IMR-90 (cell line): ENCODE measurements at regions not wholly inside any gene's neighbourhood (a gene's known extent, or its start where the extent isn't known, plus 50 kb on each side); places are given as distances from the start of the nearest gene placed in this dataset.

Experiments used
- ATAC-seq: fragments of 200-7000 bp; cut with Tn5 transposase; 2 replicates; pipeline ENCODE4 v1.9.1; 2020; ENCODE audit warnings: low read depth, mild to moderate bottlenecking, moderate library complexity
- BruUV-seq: library from RNA; stranded (reverse); fragments of 400-500 nt; replicated peaks from 2 replicates; lab custom pipeline; 2021; lab: Mats Ljungman, UMichigan
- CTCF ChIA-PET: fragments of 300-600 bp; formaldehyde crosslinking; extraction: SDS; loops from one replicate; lab custom pipeline; 2021; ENCODE audit warnings: antibody characterized with exemption; lab: Yijun Ruan, JAX
- POLR2A ChIA-PET: fragments of 300-600 bp; sonication (Branson Sonifier 250); formaldehyde crosslinking; loops from one replicate; lab custom pipeline; 2022; ENCODE audit warnings: antibody characterized with exemption; ENCODE audit not compliant: unreplicated experiment; lab: Charles Lee
- DNase-seq: peaks from one replicate; pipeline ENCODE4 v3.0.0; 2013
- H2AFZ ChIP-seq: replicated peaks from 2 replicates; pipeline ENCODE3; 2013; ENCODE audit warnings: low read length, mild to moderate bottlenecking; ENCODE audit not compliant: poor library complexity
- H2AK5ac ChIP-seq: 2 replicates; pipeline ENCODE4 v1.6.1; 2013; ENCODE audit warnings: low read depth, low read length, inconsistent platforms
- H2AK9ac ChIP-seq: replicated peaks from 2 replicates; pipeline ENCODE3; 2013; ENCODE audit warnings: mild to moderate bottlenecking, low read depth, low read length, moderate library complexity; ENCODE audit not compliant: poor library complexity
- H2BK120ac ChIP-seq: 2 replicates; pipeline ENCODE4 v1.6.1; 2013; ENCODE audit warnings: low read depth, low read length, inconsistent platforms
- H2BK15ac ChIP-seq: 3 replicates; pipeline ENCODE4 v1.6.1; 2013; ENCODE audit warnings: low read depth, low read length, inconsistent platforms
- H2BK20ac ChIP-seq: 2 replicates; pipeline ENCODE4 v1.6.1; 2013; ENCODE audit warnings: low read depth, mild to moderate bottlenecking, inconsistent platforms, low read length, moderate library complexity
- H2BK5ac ChIP-seq: 2 replicates; pipeline ENCODE4 v1.6.1; 2013; ENCODE audit warnings: mild to moderate bottlenecking, low read depth, low read length, inconsistent platforms; ENCODE audit not compliant: poor library complexity, severe bottlenecking
- H3K14ac ChIP-seq: replicated peaks from 2 replicates; pipeline ENCODE4 v1.6.1; 2013; ENCODE audit warnings: low read depth, low read length, inconsistent platforms
- H3K18ac ChIP-seq: 2 replicates; pipeline ENCODE4 v1.6.1; 2013; ENCODE audit warnings: low read depth, low read length, control low read depth
- H3K23ac ChIP-seq: 2 replicates; pipeline ENCODE4 v1.6.1; 2013; ENCODE audit warnings: low read depth, low read length, inconsistent platforms
- H3K27ac ChIP-seq: 2 replicates; pipeline ENCODE4 v1.5.1; 2013; ENCODE audit warnings: mild to moderate bottlenecking, control low read depth, low read length; ENCODE audit not compliant: insufficient read depth
- H3K27me3 ChIP-seq: 2 replicates; pipeline ENCODE4 v1.6.1; 2013; ENCODE audit warnings: low read length; ENCODE audit not compliant: control insufficient read depth, insufficient read depth
- H3K36me3 ChIP-seq: 2 replicates; pipeline ENCODE4 v1.6.1; 2013; ENCODE audit warnings: low read length, mixed read lengths; ENCODE audit not compliant: control insufficient read depth, insufficient read depth
- H3K4ac ChIP-seq: 2 replicates; pipeline ENCODE4 v1.6.1; 2013; ENCODE audit warnings: low read depth, low read length, inconsistent platforms
- H3K4me1 ChIP-seq: 2 replicates; pipeline ENCODE4 v1.6.1; 2013; ENCODE audit warnings: low read length, mixed read lengths; ENCODE audit not compliant: control insufficient read depth, insufficient read depth
- H3K4me2 ChIP-seq: 2 replicates; pipeline ENCODE4 v1.6.1; 2013; ENCODE audit warnings: low read depth, mild to moderate bottlenecking, control low read depth, low read length, moderate library complexity
- H3K4me3 ChIP-seq: 2 replicates; pipeline ENCODE4 v1.5.1; 2013; ENCODE audit warnings: low read depth, mild to moderate bottlenecking, control low read depth, low read length, moderate library complexity; ENCODE audit not compliant: insufficient read depth
- H3K56ac ChIP-seq: 2 replicates; pipeline ENCODE4 v1.6.1; 2013; ENCODE audit warnings: low read length, inconsistent platforms; ENCODE audit not compliant: insufficient read depth; ENCODE audit errors: extremely low read depth
- H3K79me1 ChIP-seq, 2 experiments: 2 replicates each; pipeline ENCODE4 v1.6.1; 2013; ENCODE audit warnings: low read length in 2 of 2, inconsistent platforms in 1 of 2, low read depth in 1 of 2
- H3K9ac ChIP-seq: 2 replicates; pipeline ENCODE4 v1.6.1; 2013; ENCODE audit warnings: low read depth, low read length, control low read depth
- H3K9me1 ChIP-seq: 2 replicates; pipeline ENCODE4 v1.6.1; 2013; ENCODE audit warnings: low read length, inconsistent platforms; ENCODE audit not compliant: insufficient read depth
- H3K9me3 ChIP-seq: 2 replicates; pipeline ENCODE4 v1.6.1; 2013; ENCODE audit warnings: low read length; ENCODE audit not compliant: control insufficient read depth, insufficient read depth
- H4K20me1 ChIP-seq: 2 replicates; pipeline ENCODE4 v1.6.1; 2013; ENCODE audit warnings: low read length, inconsistent platforms; ENCODE audit not compliant: insufficient read depth
- H4K5ac ChIP-seq: 2 replicates; pipeline ENCODE4 v1.6.1; 2013; ENCODE audit warnings: mild to moderate bottlenecking, low read depth, low read length, control low read depth
- H4K8ac ChIP-seq, 2 experiments: 2 replicates each; pipeline ENCODE4 v1.6.1; 2013; ENCODE audit warnings: low read depth in 2 of 2, low read length in 2 of 2, control low read depth in 1 of 2, inconsistent platforms in 1 of 2
- H4K91ac ChIP-seq: 2 replicates; pipeline ENCODE4 v1.6.1; 2013; ENCODE audit warnings: low read depth, low read length, inconsistent platforms; ENCODE audit not compliant: insufficient read depth
- BHLHE40 ChIP-seq: fragments of 150-350 bp; IDR thresholded peaks from 2 replicates; pipeline ENCODE4 v1.6.1; 2016; ENCODE audit warnings: mild to moderate bottlenecking, low read depth, low read length
- CEBPB ChIP-seq: IDR thresholded peaks from 2 replicates; pipeline ENCODE4 v1.6.1; 2012; ENCODE audit warnings: low read depth, low read length, improper control_type of control experiment
- CHD1 ChIP-seq: IDR thresholded peaks from 2 replicates; pipeline ENCODE4 v1.6.1; 2012; ENCODE audit warnings: low read depth, low read length, improper control_type of control experiment
- CTCF ChIP-seq: conservative IDR thresholded peaks from 2 replicates; pipeline ENCODE4 v1.5.1; 2012; ENCODE audit warnings: mild to moderate bottlenecking, low read depth, low read length, improper control_type of control experiment
- FOS ChIP-seq: fragments of 150-350 bp; IDR thresholded peaks from 2 replicates; pipeline ENCODE4 v1.6.1; 2016; ENCODE audit warnings: low read depth, low read length
- MAFK ChIP-seq: IDR thresholded peaks from 2 replicates; pipeline ENCODE4 v1.6.1; 2012; ENCODE audit warnings: low read depth, low read length, improper control_type of control experiment
- MAZ ChIP-seq: IDR thresholded peaks from 2 replicates; pipeline ENCODE4 v1.6.1; 2012; ENCODE audit warnings: low read depth, mild to moderate bottlenecking, low read length, improper control_type of control experiment, moderate library complexity, borderline replicate concordance
- MXI1 ChIP-seq: IDR thresholded peaks from 2 replicates; pipeline ENCODE4 v1.6.1; 2012; ENCODE audit warnings: low read depth, mild to moderate bottlenecking, low read length, moderate library complexity, borderline replicate concordance
- NFE2L2 ChIP-seq: fragments of 150-350 bp; IDR thresholded peaks from 2 replicates; pipeline ENCODE4 v1.6.1; 2016; ENCODE audit warnings: low read depth, mild to moderate bottlenecking, low read length
- POLR2A ChIP-seq: IDR thresholded peaks from 2 replicates; pipeline ENCODE4 v1.6.1; 2012; ENCODE audit warnings: mild to moderate bottlenecking, low read depth, low read length
- RAD21 ChIP-seq: IDR thresholded peaks from 2 replicates; pipeline ENCODE4 v1.6.1; 2012; ENCODE audit warnings: low read length, improper control_type of control experiment
- RCOR1 ChIP-seq: IDR thresholded peaks from 2 replicates; pipeline ENCODE4 v1.6.1; 2012; ENCODE audit warnings: mild to moderate bottlenecking, low read length, improper control_type of control experiment; ENCODE audit not compliant: insufficient replicate concordance
- SMC3 ChIP-seq: fragments of 150-350 bp; IDR thresholded peaks from 2 replicates; pipeline ENCODE4 v1.6.1; 2016; ENCODE audit warnings: low read depth, mild to moderate bottlenecking, antibody characterized with exemption, low read length, moderate library complexity
- USF2 ChIP-seq: fragments of 150-350 bp; IDR thresholded peaks from 2 replicates; pipeline ENCODE4 v1.6.1; 2017; ENCODE audit warnings: mild to moderate bottlenecking, antibody characterized with exemption, low read length, low read depth
- WGBS, 2 experiments: methylation state at CpG; one replicate each; pipeline versions ENCODE4 v1.1.5 to v1.1.7; 2013; ENCODE audit warnings: missing lambda C conversion rate in 2 of 2; ENCODE audit not compliant: insufficient read length in 1 of 2; ENCODE audit errors: extremely low coverage in 2 of 2; 5-methylcytosine and 5-hydroxymethylcytosine counted together
- dilution Hi-C: fragments of 300-500 bp; cut with HindIII; formaldehyde crosslinking; loops from one replicate; pipeline ENCODE4 v1.14.3; 2018; ENCODE audit warnings: low sequenced_read_pairs; ENCODE audit not compliant: unreplicated experiment
- in situ Hi-C: fragments of 300-500 bp; cut with MboI; formaldehyde crosslinking; loops from 3 replicates; pipeline ENCODE4 v1.14.3; 2019; ENCODE audit warnings: low sequenced_read_pairs, inconsistent platforms, mixed read lengths
- intact Hi-C: fragments of 100-400 bp; cut with micrococcal nuclease; formaldehyde crosslinking; loops from 2 replicates; pipeline ENCODE4 v1.10.0; 2022

- TF ChIP-seq MXI1 (no peak), CTCF (no peak), NFE2L2 (no peak), MAFK (no peak), SMC3 (no peak), FOS (no peak), BHLHE40 (no peak), CEBPB (no peak), MAZ (no peak), RCOR1 (no peak), USF2 (no peak), RAD21 (no peak), CHD1 (no peak), POLR2A (no peak)
- Histone ChIP-seq H4K5ac (no peak overlapping the region), H3K9me3 (no peaks in the 10 kb centered on the region), H2AFZ (no peak overlapping the region), H3K4me2 (no peak overlapping the region), H3K14ac (no peak overlapping the region), H3K9ac (no peak overlapping the region), H4K8ac (no peak overlapping the region), H3K27ac (no peak overlapping the region), H3K4me1 (no peaks in the 10 kb centered on the region), H3K36me3 (no peaks in the 10 kb centered on the region), H2AK5ac (no peak overlapping the region), H3K4ac (no peak overlapping the region), H2BK15ac (no peak overlapping the region), H2BK20ac (no peak overlapping the region), H3K27me3 (no peaks in the 10 kb centered on the region), H4K20me1 (no peaks in the 10 kb centered on the region), H3K23ac (no peak overlapping the region), H3K9me1 (no peaks in the 10 kb centered on the region), H2BK120ac (no peak overlapping the region), H3K56ac (no peak overlapping the region), H3K18ac (no peak overlapping the region), H3K4me3 (no peak overlapping the region), H3K79me1 (no peaks in the 10 kb centered on the region), H4K91ac (no peak overlapping the region), H2BK5ac (no peak overlapping the region), H2AK9ac (no peak overlapping the region)
- BruUV-seq = no TSS peak
- ATAC-seq (no peak), DNase-seq (no peak)
- ChIA-PET POLR2A (no interaction called here), CTCF (no interaction called here)
- 67% methylated on average over 1 of the region's 4 CpGs; no CpG with 5 or more reads in 1 of the 2 experiments for WGBS, 2 experiments
- in situ Hi-C loops (no loop called here), dilution Hi-C loops (no loop called here), intact Hi-C loops (no loop called here)
Observed at GRCh38 chr10:7042000-7042399, 368.8 kb downstream of the SFMBT2 start.
